IMR-90 (cell line): ENCODE measurements at regions not wholly inside any gene's neighbourhood (a gene's known extent, or its start where the extent isn't known, plus 50 kb on each side); places are given as distances from the start of the nearest gene placed in this dataset.

Experiments used
- ATAC-seq: fragments of 200-7000 bp; cut with Tn5 transposase; 2 replicates; pipeline ENCODE4 v1.9.1; 2020; ENCODE audit warnings: low read depth, mild to moderate bottlenecking, moderate library complexity
- BruUV-seq: library from RNA; stranded (reverse); fragments of 400-500 nt; replicated peaks from 2 replicates; lab custom pipeline; 2021; lab: Mats Ljungman, UMichigan
- CTCF ChIA-PET: fragments of 300-600 bp; formaldehyde crosslinking; extraction: SDS; loops from one replicate; lab custom pipeline; 2021; ENCODE audit warnings: antibody characterized with exemption; lab: Yijun Ruan, JAX
- POLR2A ChIA-PET: fragments of 300-600 bp; sonication (Branson Sonifier 250); formaldehyde crosslinking; loops from one replicate; lab custom pipeline; 2022; ENCODE audit warnings: antibody characterized with exemption; ENCODE audit not compliant: unreplicated experiment; lab: Charles Lee
- DNase-seq: peaks from one replicate; pipeline ENCODE4 v3.0.0; 2013
- H2AFZ ChIP-seq: replicated peaks from 2 replicates; pipeline ENCODE3; 2013; ENCODE audit warnings: low read length, mild to moderate bottlenecking; ENCODE audit not compliant: poor library complexity
- H2AK5ac ChIP-seq: 2 replicates; pipeline ENCODE4 v1.6.1; 2013; ENCODE audit warnings: low read depth, low read length, inconsistent platforms
- H2AK9ac ChIP-seq: replicated peaks from 2 replicates; pipeline ENCODE3; 2013; ENCODE audit warnings: mild to moderate bottlenecking, low read depth, low read length, moderate library complexity; ENCODE audit not compliant: poor library complexity
- H2BK120ac ChIP-seq: 2 replicates; pipeline ENCODE4 v1.6.1; 2013; ENCODE audit warnings: low read depth, low read length, inconsistent platforms
- H2BK15ac ChIP-seq: 3 replicates; pipeline ENCODE4 v1.6.1; 2013; ENCODE audit warnings: low read depth, low read length, inconsistent platforms
- H2BK20ac ChIP-seq: 2 replicates; pipeline ENCODE4 v1.6.1; 2013; ENCODE audit warnings: low read depth, mild to moderate bottlenecking, inconsistent platforms, low read length, moderate library complexity
- H2BK5ac ChIP-seq: 2 replicates; pipeline ENCODE4 v1.6.1; 2013; ENCODE audit warnings: mild to moderate bottlenecking, low read depth, low read length, inconsistent platforms; ENCODE audit not compliant: poor library complexity, severe bottlenecking
- H3K14ac ChIP-seq: replicated peaks from 2 replicates; pipeline ENCODE4 v1.6.1; 2013; ENCODE audit warnings: low read depth, low read length, inconsistent platforms
- H3K18ac ChIP-seq: 2 replicates; pipeline ENCODE4 v1.6.1; 2013; ENCODE audit warnings: low read depth, low read length, control low read depth
- H3K23ac ChIP-seq: 2 replicates; pipeline ENCODE4 v1.6.1; 2013; ENCODE audit warnings: low read depth, low read length, inconsistent platforms
- H3K27ac ChIP-seq: 2 replicates; pipeline ENCODE4 v1.5.1; 2013; ENCODE audit warnings: mild to moderate bottlenecking, control low read depth, low read length; ENCODE audit not compliant: insufficient read depth
- H3K27me3 ChIP-seq: 2 replicates; pipeline ENCODE4 v1.6.1; 2013; ENCODE audit warnings: low read length; ENCODE audit not compliant: control insufficient read depth, insufficient read depth
- H3K36me3 ChIP-seq: 2 replicates; pipeline ENCODE4 v1.6.1; 2013; ENCODE audit warnings: low read length, mixed read lengths; ENCODE audit not compliant: control insufficient read depth, insufficient read depth
- H3K4ac ChIP-seq: 2 replicates; pipeline ENCODE4 v1.6.1; 2013; ENCODE audit warnings: low read depth, low read length, inconsistent platforms
- H3K4me1 ChIP-seq: 2 replicates; pipeline ENCODE4 v1.6.1; 2013; ENCODE audit warnings: low read length, mixed read lengths; ENCODE audit not compliant: control insufficient read depth, insufficient read depth
- H3K4me2 ChIP-seq: 2 replicates; pipeline ENCODE4 v1.6.1; 2013; ENCODE audit warnings: low read depth, mild to moderate bottlenecking, control low read depth, low read length, moderate library complexity
- H3K4me3 ChIP-seq: 2 replicates; pipeline ENCODE4 v1.5.1; 2013; ENCODE audit warnings: low read depth, mild to moderate bottlenecking, control low read depth, low read length, moderate library complexity; ENCODE audit not compliant: insufficient read depth
- H3K56ac ChIP-seq: 2 replicates; pipeline ENCODE4 v1.6.1; 2013; ENCODE audit warnings: low read length, inconsistent platforms; ENCODE audit not compliant: insufficient read depth; ENCODE audit errors: extremely low read depth
- H3K79me1 ChIP-seq, 2 experiments: 2 replicates each; pipeline ENCODE4 v1.6.1; 2013; ENCODE audit warnings: low read length in 2 of 2, inconsistent platforms in 1 of 2, low read depth in 1 of 2
- H3K9ac ChIP-seq: 2 replicates; pipeline ENCODE4 v1.6.1; 2013; ENCODE audit warnings: low read depth, low read length, control low read depth
- H3K9me1 ChIP-seq: 2 replicates; pipeline ENCODE4 v1.6.1; 2013; ENCODE audit warnings: low read length, inconsistent platforms; ENCODE audit not compliant: insufficient read depth
- H3K9me3 ChIP-seq: 2 replicates; pipeline ENCODE4 v1.6.1; 2013; ENCODE audit warnings: low read length; ENCODE audit not compliant: control insufficient read depth, insufficient read depth
- H4K20me1 ChIP-seq: 2 replicates; pipeline ENCODE4 v1.6.1; 2013; ENCODE audit warnings: low read length, inconsistent platforms; ENCODE audit not compliant: insufficient read depth
- H4K5ac ChIP-seq: 2 replicates; pipeline ENCODE4 v1.6.1; 2013; ENCODE audit warnings: mild to moderate bottlenecking, low read depth, low read length, control low read depth
- H4K8ac ChIP-seq, 2 experiments: 2 replicates each; pipeline ENCODE4 v1.6.1; 2013; ENCODE audit warnings: low read depth in 2 of 2, low read length in 2 of 2, control low read depth in 1 of 2, inconsistent platforms in 1 of 2
- H4K91ac ChIP-seq: 2 replicates; pipeline ENCODE4 v1.6.1; 2013; ENCODE audit warnings: low read depth, low read length, inconsistent platforms; ENCODE audit not compliant: insufficient read depth
- FOS ChIP-seq: fragments of 150-350 bp; IDR thresholded peaks from 2 replicates; pipeline ENCODE4 v1.6.1; 2016; ENCODE audit warnings: low read depth, low read length
- SMC3 ChIP-seq: fragments of 150-350 bp; IDR thresholded peaks from 2 replicates; pipeline ENCODE4 v1.6.1; 2016; ENCODE audit warnings: low read depth, mild to moderate bottlenecking, antibody characterized with exemption, low read length, moderate library complexity
- WGBS, 2 experiments: methylation state at CpG; one replicate each; pipeline versions ENCODE4 v1.1.5 to v1.1.7; 2013; ENCODE audit warnings: missing lambda C conversion rate in 2 of 2; ENCODE audit not compliant: insufficient read length in 1 of 2; ENCODE audit errors: extremely low coverage in 2 of 2; 5-methylcytosine and 5-hydroxymethylcytosine counted together
- dilution Hi-C: fragments of 300-500 bp; cut with HindIII; formaldehyde crosslinking; loops from one replicate; pipeline ENCODE4 v1.14.3; 2018; ENCODE audit warnings: low sequenced_read_pairs; ENCODE audit not compliant: unreplicated experiment
- in situ Hi-C: fragments of 300-500 bp; cut with MboI; formaldehyde crosslinking; loops from 3 replicates; pipeline ENCODE4 v1.14.3; 2019; ENCODE audit warnings: low sequenced_read_pairs, inconsistent platforms, mixed read lengths
- intact Hi-C: fragments of 100-400 bp; cut with micrococcal nuclease; formaldehyde crosslinking; loops from 2 replicates; pipeline ENCODE4 v1.10.0; 2022

DNA sequence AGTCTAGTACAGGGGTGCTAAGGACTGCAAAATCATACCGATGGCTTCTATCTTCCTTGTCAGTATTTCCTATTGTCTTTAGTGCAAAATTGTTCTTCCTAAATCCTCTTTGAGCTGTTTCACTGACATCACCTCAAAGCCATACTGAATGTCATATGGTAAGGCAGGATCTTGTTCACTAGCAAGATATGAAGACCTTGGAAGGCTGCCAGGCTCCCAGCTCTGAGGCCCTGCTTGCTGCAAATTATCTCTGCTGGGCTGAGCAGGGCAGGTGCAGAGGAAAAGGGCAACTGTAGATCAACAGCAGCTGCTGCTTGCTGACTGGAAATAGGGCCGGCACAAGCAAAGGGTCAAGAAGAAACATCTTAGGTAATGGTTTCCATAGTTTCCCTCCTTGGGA, 58.2 kb downstream of the PMAIP1 start:
- ChIA-PET POLR2A (no interaction called here), CTCF (no interaction called here)
- peaks cover 6% of the 10 kb centered on the region for H3K4me1 ChIP-seq
- no peak overlapping the region for H3K27ac ChIP-seq
- H2AK9ac ChIP-seq, result no peak overlapping the region
- no CpG with 5 or more reads among the region's 2 CpGs for WGBS, 2 experiments
- H3K9me3 ChIP-seq, result no peaks in the 10 kb centered on the region
- no peak overlapping the region for H3K18ac ChIP-seq
- peaks cover 2% of the 10 kb centered on the region for H3K9me1 ChIP-seq
- H4K8ac ChIP-seq, result no peak overlapping the region
- intact Hi-C loops, result loop anchor here (10.0 kb wide), 2 partner anchors 123 to 1777 kb away; no protein-coding TSS in a partner anchor
- H3K4me3 ChIP-seq, result no peak overlapping the region
- no peak overlapping the region for H2AFZ ChIP-seq
- no peak overlapping the region for H4K5ac ChIP-seq
- no peak overlapping the region for H3K56ac ChIP-seq
- H3K14ac ChIP-seq, result no peak overlapping the region
- H3K27me3 ChIP-seq, result no peaks in the 10 kb centered on the region
- no peaks in the 10 kb centered on the region for H4K20me1 ChIP-seq
- dilution Hi-C loops, result no loop called here
- H3K4ac ChIP-seq, result no peak overlapping the region
- no peak overlapping the region for H2BK20ac ChIP-seq
- in situ Hi-C loops, result no loop called here
- no peaks in the 10 kb centered on the region; a peak in 1 of 4 replicates for H3K79me1 ChIP-seq
- no peaks in the 10 kb centered on the region for H3K36me3 ChIP-seq
- TF ChIP-seq FOS (no peak), SMC3 (no peak)
- H3K23ac ChIP-seq, result no peak overlapping the region
- DNase-seq, result peak; percentile 83
- BruUV-seq, result no TSS peak
- H2BK5ac ChIP-seq, result no peak overlapping the region
- no peak overlapping the region for H2BK15ac ChIP-seq
- no peak overlapping the region for H3K9ac ChIP-seq
- H4K91ac ChIP-seq, result no peak overlapping the region
- peak; percentile 54; the same call in 1 of the 2 replicates for ATAC-seq
- no peak overlapping the region for H3K4me2 ChIP-seq
- H2BK120ac ChIP-seq, result no peak overlapping the region
- no peak overlapping the region for H2AK5ac ChIP-seq
